ENCODE measurements at regions not wholly inside any gene's neighbourhood (a gene's known extent, or its start where the extent isn't known, plus 50 kb on each side); places are given as distances from the start of the nearest gene placed in this dataset.

DNA sequence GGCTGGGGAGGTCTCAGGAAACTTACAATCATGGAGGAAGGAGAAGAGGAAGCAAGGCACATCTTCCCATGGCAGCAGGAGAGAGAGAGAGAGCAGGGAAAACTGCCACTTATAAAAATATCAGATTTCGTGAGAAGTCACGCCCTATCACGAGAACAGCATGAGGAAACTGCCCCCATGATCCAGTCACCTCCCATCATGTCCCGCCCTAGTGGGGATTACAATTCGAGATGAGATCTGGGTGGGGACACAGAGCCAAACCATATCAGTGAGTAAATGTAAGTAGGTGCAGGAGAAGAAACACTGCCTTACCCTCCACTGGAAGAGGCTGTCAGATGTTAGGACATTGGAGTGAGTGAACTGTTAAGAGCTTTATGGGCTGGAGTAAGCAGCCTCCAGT is 270.4 kb downstream of the TFAP2C start:
- Histone ChIP-seq H3K9me2 (replicated peaks; ENCODE audit: low read length) (no peaks in the 10 kb centered on the region), H3K36me3 (ENCODE audit: low read depth, low read length) (no peaks in the 10 kb centered on the region), H3F3A (ENCODE audit: low read length, unreplicated experiment) (no peaks in the 10 kb centered on the region), H3K79me2 (ENCODE audit: low read length) (no peaks in the 10 kb centered on the region), H2AFZ (ENCODE audit: low read length) (no peak overlapping the region), H3K9ac (ENCODE audit: low read length) (no peak overlapping the region), H3K27me3 (ENCODE audit: low read length) (peaks cover 11% of the 10 kb centered on the region), H3K4me2 (ENCODE audit: low read length) (no peak overlapping the region), H3K27ac (ENCODE audit: low read length) (no peak overlapping the region), H4K20me1 (ENCODE audit: low read length) (no peaks in the 10 kb centered on the region), H3K9me3 (ENCODE audit: low read length) (no peaks in the 10 kb centered on the region), H3K4me3 (ENCODE audit: low read length) (no peak overlapping the region), H3K4me1 (ENCODE audit: insufficient read depth, low read length) (no peaks in the 10 kb centered on the region)
- ChIA-PET CTCF (no interaction called here), POLR2A (ENCODE audit: unreplicated experiment) (no interaction called here)
- no peak for DNase-seq
- ATAC-seq: no peak
- BruUV-seq (replicated peaks): no TSS peak
- no peak for TF ChIP-seq CTCF (conservative IDR thresholded peaks at IDR 0.05; ENCODE audit: low read depth, low read length)
- TF ChIP-seq EZH2 (IDR thresholded peaks at IDR 0.05; ENCODE audit: low read length, unreplicated experiment): no peak
- no peak for TF ChIP-seq EZH2phosphoT487 (IDR thresholded peaks at IDR 0.05; ENCODE audit: borderline replicate concordance, low read length)
- intact Hi-C loops (cut with micrococcal nuclease): no loop called here

GRCh38 chr20:56900252-56900651 is 271.1 kb downstream of the TFAP2C start:
- no peak overlapping the region for H3K27ac ChIP-seq (ENCODE audit: low read length)

GRCh38 chr20:56903421-56903820 is 274.3 kb downstream of the TFAP2C start:
- no peak overlapping the region for H3K4me2 ChIP-seq (ENCODE audit: low read length)
- H3K27me3 ChIP-seq (ENCODE audit: low read length): peaks cover 2% of the 10 kb centered on the region; the same call in 1 of the 2 replicates
- ChIA-PET CTCF (no interaction called here), POLR2A (ENCODE audit: unreplicated experiment) (no interaction called here)
- ATAC-seq (no peak), DNase-seq (no peak)
- no peak overlapping the region for H3K9ac ChIP-seq (ENCODE audit: low read length)
- no peaks in the 10 kb centered on the region for H3K9me3 ChIP-seq (ENCODE audit: low read length)
- no peak overlapping the region for H3K27ac ChIP-seq (ENCODE audit: low read length)
- no TSS peak for BruUV-seq (replicated peaks)
- intact Hi-C loops (cut with micrococcal nuclease): no loop called here
- no peaks in the 10 kb centered on the region for H3K36me3 ChIP-seq (ENCODE audit: low read depth, low read length)
- no peaks in the 10 kb centered on the region for H3K9me2 ChIP-seq (replicated peaks; ENCODE audit: low read length)
- no peaks in the 10 kb centered on the region for H3K79me2 ChIP-seq (ENCODE audit: low read length)
- no peaks in the 10 kb centered on the region for H3F3A ChIP-seq (ENCODE audit: low read length, unreplicated experiment)
- H4K20me1 ChIP-seq (ENCODE audit: low read length): no peaks in the 10 kb centered on the region
- no peak overlapping the region for H3K4me3 ChIP-seq (ENCODE audit: low read length)
- no peak overlapping the region for H2AFZ ChIP-seq (ENCODE audit: low read length)
- no peaks in the 10 kb centered on the region for H3K4me1 ChIP-seq (ENCODE audit: insufficient read depth, low read length)
- TF ChIP-seq EZH2phosphoT487 (IDR thresholded peaks at IDR 0.05; ENCODE audit: borderline replicate concordance, low read length): no peak
- no peak for TF ChIP-seq EZH2 (IDR thresholded peaks at IDR 0.05; ENCODE audit: low read length, unreplicated experiment)
- no peak for TF ChIP-seq CTCF (conservative IDR thresholded peaks at IDR 0.05; ENCODE audit: low read depth, low read length)

More at GRCh38 chr20:56900252-56900651, 271.1 kb downstream of the TFAP2C start:
- Histone ChIP-seq H3K79me2 (ENCODE audit: low read length) (no peaks in the 10 kb centered on the region), H3K4me1 (ENCODE audit: insufficient read depth, low read length) (no peaks in the 10 kb centered on the region), H3K4me2 (ENCODE audit: low read length) (no peak overlapping the region), H3K4me3 (ENCODE audit: low read length) (no peak overlapping the region), H4K20me1 (ENCODE audit: low read length) (no peaks in the 10 kb centered on the region), H2AFZ (ENCODE audit: low read length) (no peak overlapping the region), H3K9me2 (replicated peaks; ENCODE audit: low read length) (no peaks in the 10 kb centered on the region), H3K9me3 (ENCODE audit: low read length) (no peaks in the 10 kb centered on the region), H3K36me3 (ENCODE audit: low read depth, low read length) (no peaks in the 10 kb centered on the region), H3K27me3 (ENCODE audit: low read length) (peaks cover 11% of the 10 kb centered on the region), H3K9ac (ENCODE audit: low read length) (no peak overlapping the region), H3F3A (ENCODE audit: low read length, unreplicated experiment) (no peaks in the 10 kb centered on the region)
- ATAC-seq (no peak), DNase-seq (no peak)
- CTCF ChIA-PET: no interaction called here
- no TSS peak for BruUV-seq (replicated peaks)
- intact Hi-C loops (cut with micrococcal nuclease): no loop called here
- no peak for TF ChIP-seq CTCF (conservative IDR thresholded peaks at IDR 0.05; ENCODE audit: low read depth, low read length)
- no peak for TF ChIP-seq EZH2phosphoT487 (IDR thresholded peaks at IDR 0.05; ENCODE audit: borderline replicate concordance, low read length)
- TF ChIP-seq EZH2 (IDR thresholded peaks at IDR 0.05; ENCODE audit: low read length, unreplicated experiment): no peak
- POLR2A ChIA-PET (ENCODE audit: unreplicated experiment): no interaction called here

All from PC-3 (cell line).